Lower lobe of right lung (tissue), 2 donors: ENCODE measurements at regions not wholly inside any gene's neighbourhood (a gene's known extent, or its start where the extent isn't known, plus 50 kb on each side); places are given as distances from the start of the nearest gene placed in this dataset.

Experiments
- ATAC-seq, 2 donors: fragments of 200-7000 bp; cut with Tn5 transposase; one replicate each; pipeline ENCODE4 v1.9.1; 2020 to 2022; ENCODE audit warnings: mild to moderate bottlenecking in 2 of 2, moderate library complexity in 2 of 2
- DNase-seq: peaks from one replicate; pipeline ENCODE4 v3.0.0-alpha.2; 2020
- H3K27ac ChIP-seq: fragments of 200-600 bp; one replicate; pipeline ENCODE4 v1.8.0; 2022
- H3K27me3 ChIP-seq: fragments of 200-600 bp; one replicate; pipeline ENCODE4 v1.8.0; 2022; ENCODE audit warnings: low read depth
- H3K36me3 ChIP-seq: fragments of 200-600 bp; one replicate; pipeline ENCODE4 v1.8.0; 2022; ENCODE audit warnings: mild to moderate bottlenecking
- H3K4me1 ChIP-seq: fragments of 200-600 bp; one replicate; pipeline ENCODE4 v1.8.0; 2022
- H3K4me3 ChIP-seq: fragments of 200-600 bp; one replicate; pipeline ENCODE4 v1.8.0; 2022; ENCODE audit warnings: mild to moderate bottlenecking
- H3K9me3 ChIP-seq: fragments of 200-600 bp; one replicate; pipeline ENCODE4 v1.8.0; 2022
- CTCF ChIP-seq: fragments of 200-600 bp; IDR thresholded peaks from one replicate; pipeline ENCODE4 v1.8.0; 2022; ENCODE audit warnings: antibody characterized with exemption, mild to moderate bottlenecking
- intact Hi-C: fragments of 100-400 bp; cut with DNase I; formaldehyde crosslinking; loops from one replicate; pipeline ENCODE4 v1.11.0; 2022
- donor health status: DM: no; HTN: yes; CAD: no; lungs with severe emphysema.

DNA sequence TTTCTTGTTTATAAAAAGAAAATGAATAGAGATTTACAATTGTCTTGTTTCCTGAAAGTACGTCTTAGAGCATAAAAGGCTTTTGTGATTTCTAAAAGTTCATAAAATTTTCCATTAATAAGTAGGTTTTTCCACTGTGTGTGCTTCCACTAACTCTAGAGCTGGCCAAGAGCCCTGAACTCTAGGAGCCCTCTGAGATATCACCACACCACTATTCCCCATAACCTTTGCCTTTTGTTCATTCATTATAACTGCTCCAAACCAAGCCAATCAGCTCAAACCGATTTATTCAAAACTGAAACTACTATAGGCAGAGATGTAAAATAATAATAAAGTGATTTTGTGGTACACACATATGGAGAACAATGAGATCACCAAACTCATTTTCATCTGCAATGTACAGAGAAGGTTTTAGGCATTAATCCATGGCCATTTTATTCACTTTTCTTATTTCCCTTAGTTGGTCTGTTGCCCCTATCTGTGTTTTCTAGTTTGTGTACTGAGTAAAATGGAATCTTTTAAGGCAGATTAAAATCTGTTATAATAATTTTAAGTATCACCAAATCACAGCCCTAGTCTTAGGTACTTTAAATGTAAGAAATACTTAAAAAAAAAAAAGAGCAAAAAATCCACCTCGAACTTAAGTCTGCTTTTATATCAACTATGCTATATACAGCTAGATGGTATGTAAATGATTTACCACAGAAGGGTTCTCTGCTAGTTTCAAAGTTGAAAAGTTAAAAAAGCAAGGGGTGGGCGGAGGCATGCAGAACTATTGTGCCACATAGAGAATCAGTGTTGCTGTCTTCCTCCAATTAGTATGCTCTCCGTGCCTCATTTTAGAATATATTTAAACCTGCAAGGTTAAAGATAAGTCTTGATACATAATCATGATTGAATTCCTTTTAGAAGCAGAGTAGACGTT is 311.3 kb downstream of the KLF12 start:
- intact Hi-C loops = no loop called here
- Histone ChIP-seq H3K4me3 (no peak overlapping the region), H3K4me1 (no peaks in the 10 kb centered on the region), H3K9me3 (no peaks in the 10 kb centered on the region), H3K36me3 (no peaks in the 10 kb centered on the region), H3K27ac (no peak overlapping the region), H3K27me3 (no peaks in the 10 kb centered on the region)
- ATAC-seq (no peak), DNase-seq (no peak)
- TF ChIP-seq CTCF = no peak

GRCh38 chr13:73820688-73821087 is 313.5 kb downstream of the KLF12 start:
- no peak for ATAC-seq
- intact Hi-C loops = no loop called here

GRCh38 chr13:73820285-73820684 is 313.9 kb downstream of the KLF12 start:
- intact Hi-C loops = no loop called here
- DNase-seq (no peak), ATAC-seq (no peak)
- no peak for TF ChIP-seq CTCF
- H3K27ac ChIP-seq = no peak overlapping the region
- H3K9me3 ChIP-seq = no peaks in the 10 kb centered on the region
- H3K27me3 ChIP-seq = no peaks in the 10 kb centered on the region
- H3K36me3 ChIP-seq = no peaks in the 10 kb centered on the region
- no peak overlapping the region for H3K4me3 ChIP-seq
- H3K4me1 ChIP-seq = no peaks in the 10 kb centered on the region

More at GRCh38 chr13:73820688-73821087, 313.5 kb downstream of the KLF12 start:
- H3K4me1 ChIP-seq = no peaks in the 10 kb centered on the region
- no peaks in the 10 kb centered on the region for H3K27me3 ChIP-seq
- TF ChIP-seq CTCF = no peak
- H3K9me3 ChIP-seq = no peaks in the 10 kb centered on the region
- H3K27ac ChIP-seq = no peak overlapping the region
- no peak for DNase-seq
- H3K36me3 ChIP-seq = no peaks in the 10 kb centered on the region
- H3K4me3 ChIP-seq = no peak overlapping the region

DNA sequence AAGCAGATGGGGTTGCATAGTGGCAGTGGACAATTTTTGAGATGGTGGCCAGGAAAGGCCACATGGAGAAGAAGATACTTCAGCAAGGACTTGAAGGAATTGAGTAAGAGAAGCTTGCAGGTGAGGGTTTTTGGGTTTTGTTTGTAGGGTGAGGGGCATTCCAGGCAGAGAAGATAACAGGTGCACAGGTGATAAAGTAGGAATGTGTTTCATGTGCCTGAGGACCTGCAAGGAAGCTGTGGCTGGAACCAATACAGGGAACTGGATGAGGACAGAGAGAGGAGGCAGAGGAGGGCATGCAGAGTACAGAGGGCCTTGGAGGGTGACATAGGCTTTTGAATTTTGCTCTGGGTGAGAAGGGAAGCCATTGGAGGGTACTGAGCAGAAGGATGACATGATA is 314.5 kb downstream of the KLF12 start:
- intact Hi-C loops = no loop called here
- DNase-seq (no peak), ATAC-seq (no peak)
- Histone ChIP-seq H3K4me1 (no peaks in the 10 kb centered on the region), H3K27me3 (no peaks in the 10 kb centered on the region), H3K27ac (no peak overlapping the region), H3K4me3 (no peak overlapping the region), H3K36me3 (no peaks in the 10 kb centered on the region), H3K9me3 (no peaks in the 10 kb centered on the region)
- TF ChIP-seq CTCF = no peak

GRCh38 chr13:73816702-73817101 is 317.5 kb downstream of the KLF12 start:
- no peaks in the 10 kb centered on the region for H3K4me1 ChIP-seq
- no peak for DNase-seq
- no peak overlapping the region for H3K4me3 ChIP-seq
- no peak overlapping the region for H3K27ac ChIP-seq
- no peaks in the 10 kb centered on the region for H3K9me3 ChIP-seq
- no peak for TF ChIP-seq CTCF
- intact Hi-C loops = no loop called here
- no peak for ATAC-seq
- no peaks in the 10 kb centered on the region for H3K27me3 ChIP-seq
- no peaks in the 10 kb centered on the region for H3K36me3 ChIP-seq
